HL-60 (cell line): ENCODE measurements at regions not wholly inside any gene's neighbourhood (a gene's known extent, or its start where the extent isn't known, plus 50 kb on each side); places are given as distances from the start of the nearest gene placed in this dataset.

Experiments
- POLR2AphosphoS5 ChIP-seq: IDR thresholded peaks from 2 replicates; pipeline ENCODE4 v1.6.1; 2012; ENCODE audit warnings: low read depth
- TF ChIP-seq, protein P1 (sequence below): IDR thresholded peaks from one replicate; pipeline ENCODE4 v1.5.1; 2011; ENCODE audit warnings: low read length, control low read depth, inconsistent platforms; ENCODE audit not compliant: insufficient read depth

DNA sequence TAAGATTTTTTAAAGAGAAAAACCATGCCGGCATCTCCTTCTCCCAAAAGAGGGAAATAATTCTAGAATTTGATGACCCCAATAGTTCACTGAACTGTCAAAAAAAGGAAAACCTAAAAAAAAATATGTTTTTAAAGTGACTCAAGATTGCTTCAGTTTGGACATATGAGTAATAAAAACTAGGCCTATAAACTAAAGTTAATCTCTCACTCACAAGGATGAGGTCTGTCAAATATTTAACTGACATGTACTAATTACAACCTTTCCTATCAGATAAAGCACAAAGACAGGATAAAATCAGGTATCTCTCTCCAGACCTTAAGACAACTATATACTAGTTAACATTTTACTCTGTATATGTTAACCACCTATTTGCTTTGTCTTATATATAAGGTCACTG lies 231.9 kb downstream of the NSUN3 start:
- TF ChIP-seq, protein P1, sequence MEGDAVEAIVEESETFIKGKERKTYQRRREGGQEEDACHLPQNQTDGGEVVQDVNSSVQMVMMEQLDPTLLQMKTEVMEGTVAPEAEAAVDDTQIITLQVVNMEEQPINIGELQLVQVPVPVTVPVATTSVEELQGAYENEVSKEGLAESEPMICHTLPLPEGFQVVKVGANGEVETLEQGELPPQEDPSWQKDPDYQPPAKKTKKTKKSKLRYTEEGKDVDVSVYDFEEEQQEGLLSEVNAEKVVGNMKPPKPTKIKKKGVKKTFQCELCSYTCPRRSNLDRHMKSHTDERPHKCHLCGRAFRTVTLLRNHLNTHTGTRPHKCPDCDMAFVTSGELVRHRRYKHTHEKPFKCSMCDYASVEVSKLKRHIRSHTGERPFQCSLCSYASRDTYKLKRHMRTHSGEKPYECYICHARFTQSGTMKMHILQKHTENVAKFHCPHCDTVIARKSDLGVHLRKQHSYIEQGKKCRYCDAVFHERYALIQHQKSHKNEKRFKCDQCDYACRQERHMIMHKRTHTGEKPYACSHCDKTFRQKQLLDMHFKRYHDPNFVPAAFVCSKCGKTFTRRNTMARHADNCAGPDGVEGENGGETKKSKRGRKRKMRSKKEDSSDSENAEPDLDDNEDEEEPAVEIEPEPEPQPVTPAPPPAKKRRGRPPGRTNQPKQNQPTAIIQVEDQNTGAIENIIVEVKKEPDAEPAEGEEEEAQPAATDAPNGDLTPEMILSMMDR: no peak
- TF ChIP-seq POLR2AphosphoS5: no peak
